GM23248 (cell line): ENCODE measurements at regions not wholly inside any gene's neighbourhood (a gene's known extent, or its start where the extent isn't known, plus 50 kb on each side); places are given as distances from the start of the nearest gene placed in this dataset.

Experiments
- EZH2 ChIP-seq: fragments of 200-600 bp; sonication (generic); IDR thresholded peaks from 2 replicates; pipeline ENCODE4 v1.6.1; 2018; ENCODE audit warnings: antibody characterized with exemption, mild to moderate bottlenecking; ENCODE audit not compliant: insufficient read depth, poor library complexity, severe bottlenecking
- EZH2phosphoT487 ChIP-seq: fragments of 200-600 bp; sonication (generic); IDR thresholded peaks from 2 replicates; pipeline ENCODE4 v1.6.1; 2018; ENCODE audit warnings: antibody characterized with exemption, moderate library complexity, mild to moderate bottlenecking, low read depth; ENCODE audit not compliant: insufficient read depth

DNA sequence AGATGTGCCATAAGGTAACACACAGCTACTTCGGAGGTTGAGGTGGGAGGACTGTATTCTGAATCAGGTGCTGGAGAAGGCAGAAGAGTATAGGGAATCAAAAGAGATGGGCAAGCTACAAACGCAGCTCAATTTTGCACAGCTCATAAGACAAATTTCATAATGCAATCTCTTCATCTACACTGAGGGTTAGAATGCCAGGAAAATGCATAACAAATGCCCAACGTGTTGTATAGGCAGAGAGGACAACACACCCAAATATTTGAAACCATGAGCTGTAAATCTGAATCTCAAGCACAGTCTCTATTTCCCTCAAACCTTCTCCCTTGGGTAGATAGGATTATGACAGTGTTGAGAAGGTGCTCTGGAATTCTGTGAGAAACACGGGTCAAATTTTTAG lies 263.1 kb upstream of the FOXN3 start:
- TF ChIP-seq EZH2 (no peak), EZH2phosphoT487 (no peak)
